ENCODE measurements at regions not wholly inside any gene's neighbourhood (a gene's known extent, or its start where the extent isn't known, plus 50 kb on each side); places are given as distances from the start of the nearest gene placed in this dataset.

DNA sequence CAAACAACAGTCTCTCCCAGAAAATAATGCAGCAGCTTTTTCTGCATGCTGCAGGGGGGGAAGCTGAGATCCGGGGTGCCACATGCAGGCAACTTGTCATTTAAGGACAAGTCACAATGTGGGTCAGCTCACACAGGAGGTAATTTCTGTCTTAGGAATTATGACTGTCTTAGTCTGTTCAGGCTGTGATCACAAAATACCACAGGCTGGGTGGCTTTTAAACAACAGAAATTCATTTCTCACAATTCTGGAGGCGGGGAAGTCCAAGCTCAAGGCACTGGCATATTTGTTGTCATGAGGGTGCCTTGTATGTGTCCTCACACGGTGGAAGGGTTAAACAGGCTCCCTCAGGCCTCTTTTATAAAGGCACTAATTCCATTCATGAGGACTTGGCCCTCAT, 127.7 kb downstream of the DIRAS2 start:
- intact Hi-C loops (cut with DNase I, micrococcal nuclease): no loop called here
- no peaks in the 10 kb centered on the region for H3K9me3 ChIP-seq
- H3K4me1 ChIP-seq (ENCODE audit: low read depth): no peaks in the 10 kb centered on the region
- no peak overlapping the region for H3K4me3 ChIP-seq
- ATAC-seq (no peak), DNase-seq (no peak)
- TF ChIP-seq, protein P1, sequence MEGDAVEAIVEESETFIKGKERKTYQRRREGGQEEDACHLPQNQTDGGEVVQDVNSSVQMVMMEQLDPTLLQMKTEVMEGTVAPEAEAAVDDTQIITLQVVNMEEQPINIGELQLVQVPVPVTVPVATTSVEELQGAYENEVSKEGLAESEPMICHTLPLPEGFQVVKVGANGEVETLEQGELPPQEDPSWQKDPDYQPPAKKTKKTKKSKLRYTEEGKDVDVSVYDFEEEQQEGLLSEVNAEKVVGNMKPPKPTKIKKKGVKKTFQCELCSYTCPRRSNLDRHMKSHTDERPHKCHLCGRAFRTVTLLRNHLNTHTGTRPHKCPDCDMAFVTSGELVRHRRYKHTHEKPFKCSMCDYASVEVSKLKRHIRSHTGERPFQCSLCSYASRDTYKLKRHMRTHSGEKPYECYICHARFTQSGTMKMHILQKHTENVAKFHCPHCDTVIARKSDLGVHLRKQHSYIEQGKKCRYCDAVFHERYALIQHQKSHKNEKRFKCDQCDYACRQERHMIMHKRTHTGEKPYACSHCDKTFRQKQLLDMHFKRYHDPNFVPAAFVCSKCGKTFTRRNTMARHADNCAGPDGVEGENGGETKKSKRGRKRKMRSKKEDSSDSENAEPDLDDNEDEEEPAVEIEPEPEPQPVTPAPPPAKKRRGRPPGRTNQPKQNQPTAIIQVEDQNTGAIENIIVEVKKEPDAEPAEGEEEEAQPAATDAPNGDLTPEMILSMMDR (IDR thresholded peaks at IDR 0.05): no peak
- H3K36me3 ChIP-seq (ENCODE audit: low read depth): no peaks in the 10 kb centered on the region

DNA sequence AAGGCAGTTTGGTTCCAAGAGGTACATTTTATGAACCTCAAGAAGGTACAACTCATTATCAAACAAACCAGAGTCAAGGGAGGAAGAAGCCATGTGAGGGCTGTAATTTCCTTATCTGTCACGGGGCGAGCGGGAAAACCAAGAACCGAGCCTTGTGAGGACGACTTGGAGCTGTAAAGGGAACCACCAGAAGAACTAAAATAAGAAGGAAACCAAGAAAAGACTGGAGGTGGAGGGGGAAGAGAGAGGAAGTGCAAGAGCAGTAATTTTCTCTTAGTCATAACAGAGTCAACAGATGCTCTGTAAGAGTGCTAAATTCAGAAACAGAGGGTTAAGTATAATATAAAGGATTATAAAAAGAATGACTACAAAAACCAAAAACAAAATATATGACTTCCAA, 127.1 kb downstream of the DIRAS2 start:
- DNase-seq (no peak), ATAC-seq (no peak)
- Histone ChIP-seq H3K4me3 (no peak overlapping the region), H3K9me3 (no peaks in the 10 kb centered on the region), H3K4me1 (ENCODE audit: low read depth) (no peaks in the 10 kb centered on the region), H3K36me3 (ENCODE audit: low read depth) (no peaks in the 10 kb centered on the region)
- TF ChIP-seq, protein P1 (IDR thresholded peaks at IDR 0.05): no peak
- intact Hi-C loops (cut with DNase I, micrococcal nuclease): no loop called here

DNA sequence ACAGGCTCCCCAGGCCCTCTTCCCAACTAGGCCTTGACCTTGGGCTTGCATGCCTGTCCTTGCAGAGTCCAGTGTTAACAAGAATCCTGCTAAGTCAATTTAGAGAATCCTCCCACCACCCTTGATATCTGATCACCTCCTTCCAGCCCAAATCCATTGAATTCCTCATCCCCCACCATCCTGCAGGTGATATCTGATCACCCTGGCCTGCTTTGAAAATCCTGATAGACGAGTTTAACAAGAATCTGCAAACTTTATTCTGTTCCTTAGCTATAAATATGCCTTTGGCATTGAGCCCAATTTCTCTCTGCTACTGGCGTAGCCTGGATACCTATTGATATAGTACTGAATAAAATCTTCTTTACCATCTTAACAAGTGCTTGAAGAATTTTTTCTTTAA, 125.5 kb downstream of the DIRAS2 start:
- ATAC-seq (no peak), DNase-seq (peak in 1 of 3 donors; percentile 28)
- intact Hi-C loops (cut with DNase I, micrococcal nuclease): no loop called here
- TF ChIP-seq, protein P1 (IDR thresholded peaks at IDR 0.05): no peak
- H3K9me3 ChIP-seq: no peaks in the 10 kb centered on the region
- H3K36me3 ChIP-seq (ENCODE audit: low read depth): no peaks in the 10 kb centered on the region
- H3K4me3 ChIP-seq: no peak overlapping the region
- H3K4me1 ChIP-seq (ENCODE audit: low read depth): no peaks in the 10 kb centered on the region

DNA sequence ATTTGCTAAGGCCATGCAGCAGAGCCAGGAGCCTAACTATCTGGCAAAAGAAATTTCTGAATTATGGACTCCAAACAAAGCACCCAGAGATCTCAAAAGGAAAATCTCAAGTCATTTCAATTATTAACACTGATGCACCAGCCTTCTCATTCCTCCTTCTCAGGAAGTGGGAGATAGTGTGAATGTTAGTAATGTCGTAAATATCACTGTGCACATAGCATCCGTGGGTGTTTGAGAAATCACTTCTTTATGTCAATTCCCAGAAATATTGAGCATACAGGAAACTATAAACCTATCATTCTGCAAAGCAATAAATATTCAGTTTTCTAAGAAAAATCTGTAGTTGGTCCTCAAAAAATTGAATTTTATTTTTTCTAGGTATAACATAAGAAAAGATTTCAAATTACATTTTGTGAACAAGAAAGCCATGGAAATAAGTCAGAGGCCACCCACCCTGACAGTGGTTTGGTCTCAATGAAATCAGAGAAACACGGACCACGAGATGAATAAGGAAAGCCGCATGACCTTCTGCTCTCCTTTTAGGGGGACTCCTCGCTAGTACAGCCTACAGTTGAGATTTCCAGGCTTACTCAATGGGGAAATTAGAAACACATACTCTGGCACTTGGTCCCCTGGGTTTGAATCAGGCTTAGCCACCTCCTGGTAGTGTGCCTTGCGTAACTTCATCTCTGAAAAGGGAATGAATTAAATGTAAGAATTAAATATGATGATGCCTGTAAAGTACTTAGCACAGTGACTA, 120.6 kb downstream of the DIRAS2 start:
- no peak for DNase-seq
- Histone ChIP-seq H3K36me3 (ENCODE audit: low read depth) (no peaks in the 10 kb centered on the region), H3K4me1 (ENCODE audit: low read depth) (peaks cover 5% of the 10 kb centered on the region), H3K9me3 (no peaks in the 10 kb centered on the region), H3K4me3 (no peak overlapping the region)
- no peak for ATAC-seq
- TF ChIP-seq, protein P1 (IDR thresholded peaks at IDR 0.05): no peak
- intact Hi-C loops (cut with DNase I, micrococcal nuclease): no loop called here

DNA sequence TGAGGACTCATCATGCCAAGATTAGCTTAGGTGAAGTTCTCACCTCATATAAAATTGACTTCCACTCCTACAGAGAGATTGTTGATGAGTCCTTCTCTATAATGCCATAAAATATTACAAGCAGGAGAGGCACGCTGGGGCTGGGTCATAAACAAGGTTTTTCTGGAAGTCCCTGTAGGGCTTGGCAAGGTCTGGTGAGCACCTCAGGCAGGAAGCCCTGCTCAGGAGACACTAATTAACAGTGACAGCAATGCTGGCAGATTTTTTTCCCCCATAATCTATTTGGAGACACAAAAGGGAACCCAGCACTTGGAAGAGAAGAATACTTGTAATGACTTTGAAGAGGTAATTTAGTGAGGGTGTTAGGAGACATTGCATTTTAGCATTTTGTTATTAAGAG, 118.7 kb downstream of the DIRAS2 start:
- Histone ChIP-seq H3K9me3 (no peaks in the 10 kb centered on the region), H3K4me3 (no peak overlapping the region), H3K36me3 (ENCODE audit: low read depth) (no peaks in the 10 kb centered on the region), H3K4me1 (ENCODE audit: low read depth) (peaks cover 5% of the 10 kb centered on the region)
- peak; percentile 70 for ATAC-seq
- peak in 2 of 3 donors; percentile 43 to 58 for DNase-seq
- TF ChIP-seq, protein P1 (IDR thresholded peaks at IDR 0.05): no peak
- intact Hi-C loops (cut with DNase I, micrococcal nuclease): no loop called here
